Karpas-422 (cell line): ENCODE measurements at regions not wholly inside any gene's neighbourhood (a gene's known extent, or its start where the extent isn't known, plus 50 kb on each side); places are given as distances from the start of the nearest gene placed in this dataset.

Experiments used
- DNase-seq: peaks from one replicate; pipeline ENCODE4 v3.0.0-alpha.2; 2015
- H2AFZ ChIP-seq: fragments of 200-600 bp; sonication (generic); 2 replicates; pipeline ENCODE4 v1.6.1; 2014; ENCODE audit warnings: antibody characterized with exemption, low read length, mixed read lengths
- H3K27ac ChIP-seq: fragments of 200-600 bp; sonication (generic); 2 replicates; pipeline ENCODE4 v1.5.1; 2014; ENCODE audit warnings: mild to moderate bottlenecking, low read length, moderate library complexity
- H3K27me3 ChIP-seq: fragments of 200-600 bp; sonication (generic); 2 replicates; pipeline ENCODE4 v1.6.1; 2014; ENCODE audit warnings: low read length, mixed read lengths
- H3K36me3 ChIP-seq: fragments of 200-600 bp; sonication (generic); 2 replicates; pipeline ENCODE4 v1.6.1; 2014; ENCODE audit warnings: low read length, mixed read lengths; ENCODE audit not compliant: insufficient read depth
- H3K4me1 ChIP-seq: fragments of 200-600 bp; sonication (generic); 2 replicates; pipeline ENCODE4 v1.6.1; 2014; ENCODE audit warnings: mild to moderate bottlenecking, low read length, mixed read lengths
- H3K4me2 ChIP-seq: fragments of 200-600 bp; sonication (generic); 2 replicates; pipeline ENCODE4 v1.6.1; 2014; ENCODE audit warnings: low read length, low read depth, mild to moderate bottlenecking; ENCODE audit not compliant: poor library complexity, severe bottlenecking
- H3K4me3 ChIP-seq: fragments of 200-600 bp; sonication (generic); 2 replicates; pipeline ENCODE4 v1.5.1; 2014; ENCODE audit warnings: mild to moderate bottlenecking, antibody characterized with exemption, low read length, mixed read lengths
- H3K79me2 ChIP-seq: fragments of 200-600 bp; sonication (generic); 2 replicates; pipeline ENCODE4 v1.6.1; 2014; ENCODE audit warnings: mild to moderate bottlenecking, low read length, mixed read lengths
- H3K9ac ChIP-seq: fragments of 200-600 bp; sonication (generic); 2 replicates; pipeline ENCODE4 v1.6.0; 2014; ENCODE audit warnings: low read length
- H3K9me2 ChIP-seq: fragments of 200-600 bp; sonication (generic), shearing (Covaris generic); replicated peaks from 2 replicates; pipeline ENCODE4 v1.6.0; 2014; ENCODE audit warnings: mild to moderate bottlenecking, low read length, moderate library complexity; ENCODE audit not compliant: insufficient read depth
- H3K9me3 ChIP-seq: fragments of 300-700, 200-600 bp; sonication (generic); 2 replicates; pipeline ENCODE4 v1.6.1; 2014; ENCODE audit warnings: low read length, mixed read lengths
- H4K20me1 ChIP-seq: fragments of 200-600 bp; sonication (generic); 2 replicates; pipeline ENCODE4 v1.6.1; 2014; ENCODE audit warnings: mild to moderate bottlenecking, antibody characterized with exemption, low read length, low read depth; ENCODE audit not compliant: insufficient read depth

DNA sequence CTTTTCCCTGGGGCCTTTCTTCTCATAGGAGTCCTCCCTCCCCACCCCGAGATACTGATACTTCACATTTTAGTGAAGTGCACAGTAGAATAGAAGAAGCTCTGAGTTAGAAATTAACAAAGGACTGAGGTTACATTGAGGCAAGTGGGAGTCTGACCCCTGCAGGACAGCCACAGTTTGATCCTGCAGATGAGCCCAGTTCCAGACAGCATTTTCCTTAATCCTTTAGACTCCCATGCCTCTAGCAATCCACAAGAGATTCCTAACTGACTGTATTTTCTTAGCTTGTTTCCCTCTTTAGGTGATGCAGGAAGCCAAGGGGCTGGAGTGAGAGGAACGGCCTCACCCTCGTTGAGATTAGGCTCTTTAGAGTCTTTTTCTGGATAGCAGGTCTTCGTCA lies 204.0 kb downstream of the CYRIA start:
- DNase-seq: no peak
- no peaks in the 10 kb centered on the region for H3K36me3 ChIP-seq
- no peaks in the 10 kb centered on the region for H3K79me2 ChIP-seq
- no peaks in the 10 kb centered on the region for H3K9me2 ChIP-seq
- H3K4me3 ChIP-seq: no peak overlapping the region
- no peaks in the 10 kb centered on the region for H4K20me1 ChIP-seq
- no peaks in the 10 kb centered on the region for H3K4me1 ChIP-seq
- no peak overlapping the region for H3K4me2 ChIP-seq
- H3K9ac ChIP-seq: no peak overlapping the region
- H2AFZ ChIP-seq: no peak overlapping the region
- H3K27me3 ChIP-seq: no peaks in the 10 kb centered on the region
- no peaks in the 10 kb centered on the region for H3K9me3 ChIP-seq
- no peak overlapping the region for H3K27ac ChIP-seq

- no peak overlapping the region for H3K9ac ChIP-seq
- DNase-seq: no peak
- no peaks in the 10 kb centered on the region for H3K4me1 ChIP-seq
- no peaks in the 10 kb centered on the region for H3K9me3 ChIP-seq
- H3K27ac ChIP-seq: no peak overlapping the region
- no peak overlapping the region for H3K4me3 ChIP-seq
- no peaks in the 10 kb centered on the region for H3K36me3 ChIP-seq
- H3K27me3 ChIP-seq: no peaks in the 10 kb centered on the region
- H3K9me2 ChIP-seq: no peaks in the 10 kb centered on the region
- H3K4me2 ChIP-seq: no peak overlapping the region
- no peaks in the 10 kb centered on the region for H4K20me1 ChIP-seq
- no peak overlapping the region for H2AFZ ChIP-seq
- H3K79me2 ChIP-seq: no peaks in the 10 kb centered on the region
Measured at GRCh38 chr2:16459606-16460005, 206.0 kb downstream of the CYRIA start.

DNA sequence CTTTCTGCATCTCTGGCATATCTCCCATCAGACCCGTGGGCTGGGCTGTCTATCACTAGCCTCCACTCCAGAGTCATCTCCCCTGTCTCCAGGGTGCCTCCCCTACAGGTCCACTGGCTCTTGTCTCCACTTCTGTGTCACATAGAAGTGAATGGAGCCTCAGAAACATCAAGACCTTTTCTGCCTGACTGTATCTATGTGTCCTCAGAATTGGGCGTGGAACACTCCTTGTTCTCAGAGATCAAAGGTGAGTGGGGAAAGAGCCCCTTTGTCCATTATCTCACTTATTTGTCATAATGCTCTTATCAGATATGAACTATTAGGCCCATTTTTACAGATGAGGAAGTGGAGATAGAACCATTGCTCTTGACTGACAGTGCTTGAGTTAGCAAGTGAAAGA lies 211.0 kb downstream of the CYRIA start:
- no peak overlapping the region for H3K27ac ChIP-seq
- H4K20me1 ChIP-seq: no peaks in the 10 kb centered on the region
- H3K9me3 ChIP-seq: no peaks in the 10 kb centered on the region
- no peak overlapping the region for H3K4me2 ChIP-seq
- no peak overlapping the region for H2AFZ ChIP-seq
- no peak for DNase-seq
- H3K9me2 ChIP-seq: no peaks in the 10 kb centered on the region
- H3K9ac ChIP-seq: no peak overlapping the region
- H3K27me3 ChIP-seq: no peaks in the 10 kb centered on the region
- H3K79me2 ChIP-seq: no peaks in the 10 kb centered on the region
- no peaks in the 10 kb centered on the region for H3K4me1 ChIP-seq
- H3K36me3 ChIP-seq: no peaks in the 10 kb centered on the region
- H3K4me3 ChIP-seq: no peak overlapping the region

GRCh38 chr2:16452123-16452522 lies 213.5 kb downstream of the CYRIA start:
- Histone ChIP-seq H3K4me1 (no peaks in the 10 kb centered on the region), H3K27me3 (no peaks in the 10 kb centered on the region), H3K79me2 (no peaks in the 10 kb centered on the region), H3K9me3 (no peaks in the 10 kb centered on the region), H3K4me3 (no peak overlapping the region), H3K4me2 (no peak overlapping the region), H3K9me2 (no peaks in the 10 kb centered on the region), H4K20me1 (no peaks in the 10 kb centered on the region), H3K9ac (no peak overlapping the region), H2AFZ (no peak overlapping the region), H3K36me3 (no peaks in the 10 kb centered on the region), H3K27ac (no peak overlapping the region)
- no peak for DNase-seq

DNA sequence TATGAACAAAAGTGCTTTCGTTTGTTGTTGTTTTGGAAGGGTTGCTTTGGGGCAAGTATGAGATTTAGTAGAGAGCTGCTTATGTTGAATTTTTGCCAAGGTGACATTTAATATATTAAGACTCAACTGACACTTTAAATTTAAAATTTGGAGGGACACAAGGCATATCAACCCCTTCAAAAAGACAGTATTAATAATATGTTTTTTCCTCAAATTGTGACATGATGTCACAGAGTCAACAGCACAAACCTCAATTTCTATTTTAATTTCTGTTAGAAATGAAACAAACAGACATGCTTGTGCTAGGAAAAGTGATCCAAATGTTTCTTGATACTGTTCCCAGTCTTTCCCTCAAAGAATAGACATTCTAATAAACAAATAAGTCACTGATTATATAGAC lies 218.9 kb downstream of the CYRIA start:
- no peaks in the 10 kb centered on the region for H3K4me1 ChIP-seq
- no peaks in the 10 kb centered on the region for H3K27me3 ChIP-seq
- no peak for DNase-seq
- H3K27ac ChIP-seq: no peak overlapping the region
- H2AFZ ChIP-seq: no peak overlapping the region
- H3K79me2 ChIP-seq: no peaks in the 10 kb centered on the region
- H3K9me3 ChIP-seq: no peaks in the 10 kb centered on the region
- H3K4me2 ChIP-seq: no peak overlapping the region
- no peaks in the 10 kb centered on the region for H4K20me1 ChIP-seq
- no peak overlapping the region for H3K9ac ChIP-seq
- no peak overlapping the region for H3K4me3 ChIP-seq
- H3K36me3 ChIP-seq: no peaks in the 10 kb centered on the region
- H3K9me2 ChIP-seq: no peaks in the 10 kb centered on the region

GRCh38 chr2:16442971-16443370 lies 222.7 kb downstream of the CYRIA start:
- H3K79me2 ChIP-seq: no peaks in the 10 kb centered on the region
- H3K4me2 ChIP-seq: no peak overlapping the region
- no peak overlapping the region for H3K9ac ChIP-seq
- H4K20me1 ChIP-seq: no peaks in the 10 kb centered on the region
- no peaks in the 10 kb centered on the region for H3K9me2 ChIP-seq
- no peak overlapping the region for H3K4me3 ChIP-seq
- no peaks in the 10 kb centered on the region for H3K27me3 ChIP-seq
- H3K27ac ChIP-seq: no peak overlapping the region
- DNase-seq: peak; percentile 44
- no peaks in the 10 kb centered on the region for H3K36me3 ChIP-seq
- H3K9me3 ChIP-seq: no peaks in the 10 kb centered on the region
- no peaks in the 10 kb centered on the region for H3K4me1 ChIP-seq
- no peak overlapping the region for H2AFZ ChIP-seq

DNA sequence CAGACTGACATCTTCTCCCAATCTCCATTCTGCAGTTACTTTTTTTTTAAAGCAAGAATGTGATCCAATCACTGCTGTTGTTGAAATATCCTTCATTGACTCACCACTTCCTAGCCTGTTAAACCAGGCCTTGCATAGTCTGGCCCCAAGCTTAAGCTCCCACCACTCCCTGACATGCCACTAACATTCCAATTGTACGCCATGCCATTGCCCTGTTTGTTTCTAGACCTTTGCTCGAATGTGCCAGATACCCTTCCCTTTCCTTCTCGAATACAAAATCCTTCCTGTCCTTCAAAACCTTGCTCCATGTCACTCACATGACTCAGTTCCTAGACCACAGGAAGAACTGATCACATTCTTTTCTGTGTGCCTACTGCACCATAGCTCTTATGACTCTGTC lies 224.2 kb downstream of the CYRIA start:
- no peaks in the 10 kb centered on the region for H3K4me1 ChIP-seq
- no peaks in the 10 kb centered on the region for H3K27me3 ChIP-seq
- H2AFZ ChIP-seq: no peak overlapping the region
- no peaks in the 10 kb centered on the region for H3K9me3 ChIP-seq
- H3K4me2 ChIP-seq: no peak overlapping the region
- H3K9me2 ChIP-seq: no peaks in the 10 kb centered on the region
- no peaks in the 10 kb centered on the region for H3K36me3 ChIP-seq
- no peak for DNase-seq
- no peak overlapping the region for H3K27ac ChIP-seq
- no peak overlapping the region for H3K9ac ChIP-seq
- H3K79me2 ChIP-seq: no peaks in the 10 kb centered on the region
- H3K4me3 ChIP-seq: no peak overlapping the region
- H4K20me1 ChIP-seq: no peaks in the 10 kb centered on the region

GRCh38 chr2:16440898-16441297 lies 224.7 kb downstream of the CYRIA start:
- Histone ChIP-seq H3K79me2 (no peaks in the 10 kb centered on the region), H3K36me3 (no peaks in the 10 kb centered on the region), H3K27ac (no peak overlapping the region), H3K9me2 (no peaks in the 10 kb centered on the region), H3K9me3 (no peaks in the 10 kb centered on the region), H3K4me3 (no peak overlapping the region), H3K9ac (no peak overlapping the region), H3K4me2 (no peak overlapping the region), H3K4me1 (no peaks in the 10 kb centered on the region), H4K20me1 (no peaks in the 10 kb centered on the region), H3K27me3 (no peaks in the 10 kb centered on the region), H2AFZ (no peak overlapping the region)
- no peak for DNase-seq
